SK-MEL-5 (cell line): ENCODE measurements at regions not wholly inside any gene's neighbourhood (a gene's known extent, or its start where the extent isn't known, plus 50 kb on each side); places are given as distances from the start of the nearest gene placed in this dataset.
"Not testable (repeated sequence)": the region's sequence is repeated elsewhere in the genome, so short reads cannot be mapped to it uniquely, and the experiment has no call there.

Experiments
- DNase-seq: peaks from one replicate; pipeline ENCODE4 v3.0.0-alpha.2; 2016; ENCODE audit warnings: low read depth, low spot score
- in situ Hi-C: cut with HindIII; loops from 2 replicates; pipeline ENCODE4 v1.10.0; 2016; ENCODE audit warnings: low sequenced_read_pairs, high pct_unique_total_duplicates, low pct_unique_long_range_greater_than_20kb

DNA sequence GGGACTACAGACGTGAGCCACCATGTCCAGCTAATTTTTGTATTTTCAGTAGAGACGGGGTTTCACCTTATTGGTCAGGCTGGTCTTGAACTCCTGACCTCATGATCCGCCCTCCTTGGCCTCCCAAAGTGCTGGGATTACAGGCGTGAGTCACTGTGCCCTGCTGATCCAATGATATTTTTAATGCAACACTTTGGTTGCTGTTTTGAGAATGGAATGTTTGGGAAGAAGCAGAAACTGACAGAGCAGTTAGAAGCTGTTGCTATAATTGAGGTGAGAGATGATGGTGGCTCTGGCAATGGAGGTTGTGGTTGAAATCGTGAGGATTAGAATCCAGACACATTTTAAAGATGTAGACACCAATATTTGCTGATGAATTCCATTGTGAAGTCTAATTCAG is 1209.9 kb upstream of the GOT2 start:
- DNase-seq, in situ Hi-C loops: not testable (repeated sequence)

DNA sequence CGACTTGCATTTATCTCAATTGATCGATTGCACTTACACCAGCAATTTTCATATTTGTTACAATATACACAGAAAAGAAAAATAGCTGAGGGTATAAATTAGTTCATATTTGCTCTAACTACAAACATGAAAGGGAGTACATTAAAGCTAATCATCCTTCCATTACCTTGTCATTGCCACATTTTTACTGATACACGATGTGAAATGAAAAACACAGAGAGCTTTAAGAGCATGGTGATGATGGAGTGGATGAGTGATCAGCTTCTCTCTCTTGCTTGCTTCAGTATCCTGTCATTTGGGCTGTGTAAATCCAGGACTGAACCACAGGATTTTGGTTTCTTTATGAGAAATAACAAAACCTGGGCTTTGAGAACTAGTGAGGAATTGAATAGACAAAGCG is 1207.5 kb upstream of the GOT2 start:
- in situ Hi-C loops = no loop called here
- DNase-seq = no peak

DNA sequence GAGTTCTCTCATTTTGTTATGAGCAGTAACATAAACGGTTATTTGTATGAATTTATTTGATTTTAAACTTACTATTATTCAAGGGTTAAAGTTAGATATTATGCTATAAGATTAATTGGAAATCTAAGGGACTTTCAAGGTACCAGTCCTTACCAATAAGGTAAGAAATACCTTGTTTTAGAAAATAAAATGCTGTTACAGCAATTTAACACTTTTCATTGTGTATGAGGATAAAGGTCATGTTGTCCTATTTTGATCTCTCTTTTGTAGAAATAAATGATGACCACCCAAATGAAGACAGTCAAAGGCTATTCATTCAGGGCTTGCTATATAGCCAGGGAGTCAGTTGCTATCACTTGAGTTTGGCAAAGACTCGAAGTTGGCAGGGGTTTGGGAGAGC is 1185.9 kb upstream of the GOT2 start:
- in situ Hi-C loops = no loop called here
- DNase-seq = no peak

GRCh38 chr16:59913666-59914065 is 1179.5 kb upstream of the GOT2 start:
- in situ Hi-C loops = no loop called here

GRCh38 chr16:59909262-59909661 is 1175.1 kb upstream of the GOT2 start:
- in situ Hi-C loops = no loop called here
- no peak for DNase-seq

More at GRCh38 chr16:59913666-59914065, 1179.5 kb upstream of the GOT2 start:
- DNase-seq = no peak

GRCh38 chr16:59907611-59908010 is 1173.5 kb upstream of the GOT2 start:
- peak; percentile 50 for DNase-seq
- in situ Hi-C loops = no loop called here

DNA sequence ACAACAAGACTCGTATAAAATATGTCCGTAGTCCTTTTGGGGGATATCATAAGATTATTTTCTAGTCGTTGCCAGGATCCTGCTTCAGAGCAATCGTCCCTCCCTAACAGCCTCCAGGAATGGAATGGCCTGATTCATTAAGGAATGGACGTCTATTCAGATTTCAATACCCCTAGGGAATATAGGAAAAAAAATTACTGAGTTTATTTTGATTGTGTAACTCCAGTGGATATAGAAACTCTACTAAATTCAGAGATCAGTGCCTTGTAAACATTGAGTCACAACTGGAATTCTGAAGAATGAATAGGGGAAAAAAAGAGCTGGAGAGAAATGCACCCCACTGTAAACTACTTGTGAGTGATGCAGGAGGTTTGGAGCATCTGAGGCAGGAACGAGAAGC is 1171.5 kb upstream of the GOT2 start:
- no peak for DNase-seq

DNA sequence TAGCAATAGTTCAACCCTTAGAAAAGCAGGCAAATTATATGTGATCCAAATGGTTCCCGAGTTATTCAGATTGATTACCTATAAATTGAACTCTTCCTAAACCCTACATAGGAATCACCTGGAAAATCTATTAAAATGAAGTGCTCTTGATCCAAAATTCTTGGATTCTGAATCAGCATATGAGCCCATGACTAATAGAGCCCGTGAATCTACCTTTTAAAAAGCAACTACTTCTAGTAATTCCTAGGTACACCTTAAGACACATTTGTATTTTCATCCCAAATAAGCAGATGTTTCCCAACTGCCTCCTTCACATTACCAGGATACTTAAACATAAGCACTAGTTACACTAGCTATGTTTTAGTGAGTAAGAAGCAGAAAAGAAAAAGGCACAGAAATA is 1171.0 kb upstream of the GOT2 start:
- DNase-seq = no peak
- in situ Hi-C loops = no loop called here

More for the DNA sequence above, 1171.5 kb upstream of the GOT2 start:
- in situ Hi-C loops = no loop called here

DNA sequence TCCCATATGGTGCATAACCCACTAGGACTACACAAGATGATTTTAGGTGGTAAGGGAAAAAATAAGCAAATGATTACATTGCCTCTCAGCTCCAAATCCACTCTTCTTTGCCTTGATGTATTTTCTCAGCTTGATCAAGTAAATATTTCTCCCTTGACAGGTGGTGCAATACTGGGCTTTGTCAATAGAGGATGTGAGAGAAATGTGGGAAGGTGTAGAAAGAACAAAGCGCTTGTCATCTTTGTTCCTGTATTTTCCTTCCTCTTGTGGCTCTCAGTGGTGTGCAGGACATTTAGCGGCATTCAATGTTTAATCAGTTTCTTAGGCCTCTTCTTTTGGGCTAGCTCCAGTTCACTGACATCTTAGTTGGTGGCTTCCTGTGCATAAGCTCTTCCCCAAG is 1165.8 kb upstream of the GOT2 start:
- DNase-seq = no peak
- in situ Hi-C loops = no loop called here

DNA sequence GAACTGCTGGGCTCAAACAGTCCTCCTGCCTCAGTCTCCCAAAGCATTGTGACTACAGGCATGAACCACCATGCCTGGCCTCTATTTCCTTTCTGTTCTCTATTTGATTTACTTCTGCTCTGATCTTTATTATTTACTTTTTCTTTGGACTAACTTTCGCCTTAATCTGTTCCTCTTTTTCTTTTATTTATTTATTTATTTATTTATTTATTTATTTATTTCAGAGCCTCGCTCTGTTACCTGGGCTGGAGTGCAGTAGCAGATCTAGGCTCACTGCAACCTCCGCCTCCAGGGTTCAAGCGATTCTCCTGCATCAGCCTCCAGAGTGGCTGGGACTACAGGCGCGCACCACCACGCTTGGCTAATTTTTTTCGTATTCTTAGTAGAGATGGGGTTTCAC is 1158.3 kb upstream of the GOT2 start:
- in situ Hi-C loops = no loop called here
- no peak for DNase-seq

GRCh38 chr16:59887856-59888255 is 1153.7 kb upstream of the GOT2 start:
- in situ Hi-C loops = no loop called here
- no peak for DNase-seq

DNA sequence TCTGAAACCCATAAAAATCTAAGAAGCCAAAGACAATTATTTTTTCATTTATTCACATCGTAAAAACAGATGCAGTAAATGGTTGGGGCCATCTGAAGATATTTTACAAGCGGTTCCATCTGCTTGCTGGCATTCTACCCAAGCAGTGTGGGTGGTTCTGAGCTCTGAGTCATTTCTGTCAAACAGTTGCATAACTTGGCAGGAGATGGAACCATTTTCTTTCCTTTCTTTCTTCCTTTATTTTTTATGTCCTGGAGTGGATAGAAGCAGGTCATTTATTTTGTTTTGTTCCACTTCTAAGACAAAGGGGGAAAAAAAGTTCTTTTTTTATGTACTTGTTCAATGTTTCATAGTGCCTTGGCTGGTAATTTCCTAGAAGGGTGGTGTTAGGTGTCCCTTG is 1151.9 kb upstream of the GOT2 start:
- in situ Hi-C loops = no loop called here
- peak; percentile 25 for DNase-seq

GRCh38 chr16:59881376-59881775 is 1147.3 kb upstream of the GOT2 start:
- no peak for DNase-seq
- in situ Hi-C loops = no loop called here

DNA sequence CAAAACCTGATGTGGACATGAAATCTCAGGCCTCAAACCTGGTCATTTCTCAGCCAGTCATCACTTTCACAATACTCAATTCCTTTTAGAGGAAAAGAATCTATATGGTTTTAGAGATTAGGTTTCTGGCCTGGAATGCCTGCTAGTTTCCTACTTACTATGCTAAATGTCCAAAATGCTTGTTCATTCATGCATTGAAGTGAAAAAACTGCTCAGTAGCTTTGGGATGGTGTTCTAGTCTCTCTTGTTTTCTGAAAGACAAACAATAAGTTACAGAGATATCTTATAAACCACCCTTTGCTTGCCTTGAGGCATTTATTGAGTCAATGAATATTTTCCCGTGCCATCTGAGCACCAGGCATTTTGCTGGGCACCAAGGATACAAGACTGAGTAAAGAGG is 1146.5 kb upstream of the GOT2 start:
- in situ Hi-C loops = no loop called here
- DNase-seq = peak; percentile 13

GRCh38 chr16:59878999-59879398 is 1144.9 kb upstream of the GOT2 start:
- no peak for DNase-seq
- in situ Hi-C loops = no loop called here

DNA sequence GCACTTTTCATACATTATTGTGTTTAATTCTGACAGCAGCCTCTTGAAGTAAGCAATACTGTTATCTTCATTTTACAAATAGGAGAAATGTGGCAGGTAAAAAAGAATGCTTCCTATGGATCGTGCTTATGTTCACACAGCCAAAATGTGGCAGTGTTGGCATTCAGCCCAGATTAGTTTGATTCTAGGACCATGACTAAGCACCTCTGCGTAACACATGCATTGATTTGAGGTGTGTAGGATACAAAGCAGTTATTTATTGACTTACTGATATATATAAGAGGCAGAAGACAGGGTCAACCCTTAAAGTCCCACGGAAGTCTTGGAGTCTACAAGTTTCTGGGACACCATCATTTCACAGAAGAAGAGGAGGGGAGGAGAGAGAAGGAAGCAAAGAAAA is 1144.4 kb upstream of the GOT2 start:
- DNase-seq = peak; percentile 64
- in situ Hi-C loops = no loop called here

DNA sequence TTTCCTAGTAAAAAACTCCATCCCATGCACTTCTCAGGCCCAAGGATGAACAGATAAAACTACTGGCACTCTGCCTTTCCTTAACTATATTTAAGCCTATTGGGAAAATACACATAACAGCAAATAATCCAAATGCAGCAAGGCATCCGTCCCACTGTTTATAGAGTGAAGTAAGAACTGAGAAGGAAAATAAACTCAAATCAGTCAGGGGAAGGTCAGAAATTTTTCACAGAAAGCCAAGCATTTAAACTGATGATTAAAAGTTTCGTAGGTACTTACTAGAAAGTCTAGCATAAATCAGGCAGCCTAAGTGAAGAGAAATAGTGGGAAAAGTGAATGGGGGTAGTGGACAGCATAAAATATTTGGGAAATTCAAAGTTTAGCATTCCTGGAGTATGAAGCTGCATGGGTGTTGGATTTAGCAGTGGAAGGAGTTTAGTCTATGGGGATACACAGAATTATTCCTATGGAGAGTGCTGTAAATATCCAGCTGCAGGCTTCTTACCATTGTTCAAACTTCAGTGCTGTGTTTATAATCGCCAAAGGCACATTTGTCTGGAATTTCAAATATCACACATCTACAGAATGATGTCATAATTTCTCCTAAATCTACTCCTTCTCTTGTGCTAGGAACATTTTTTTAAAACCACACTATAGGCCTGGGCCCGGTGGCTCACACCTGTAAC is 1131.0 kb upstream of the GOT2 start:
- in situ Hi-C loops = no loop called here
- no peak for DNase-seq

DNA sequence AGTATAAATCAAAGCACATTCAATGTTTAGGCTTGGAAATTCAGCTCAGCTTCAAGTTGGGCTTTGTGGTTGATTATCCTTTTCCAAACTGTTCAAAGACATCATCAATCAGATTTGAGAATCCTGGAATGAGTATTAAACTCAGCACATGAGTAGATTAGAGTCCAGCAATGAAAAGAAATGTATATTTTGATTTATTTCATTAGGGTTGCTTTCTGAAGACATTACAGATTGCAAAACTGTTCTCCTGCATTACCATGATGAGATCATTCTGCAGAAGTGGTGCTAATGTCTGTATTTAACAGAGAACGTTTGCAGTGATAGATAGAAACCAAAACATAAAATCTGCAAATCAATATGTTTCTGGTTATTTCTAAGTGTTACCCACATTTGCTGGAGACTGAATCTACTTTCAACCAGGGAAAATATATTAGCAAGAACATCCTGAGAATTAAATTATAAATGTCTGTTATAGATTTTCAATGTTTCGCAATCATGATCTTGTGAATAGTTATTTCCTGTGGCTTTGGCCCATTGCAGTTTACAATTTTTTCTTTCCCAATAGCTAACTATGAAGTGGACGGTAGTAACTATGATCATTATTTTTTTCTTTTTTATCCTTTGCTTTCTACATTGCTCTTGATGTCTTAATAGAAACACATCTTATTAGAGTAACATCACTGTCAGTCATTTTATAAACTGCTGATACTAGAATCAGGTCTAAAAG is 1125.7 kb upstream of the GOT2 start:
- no peak for DNase-seq
- in situ Hi-C loops = no loop called here

- DNase-seq = no peak
- in situ Hi-C loops = no loop called here
Observed at GRCh38 chr16:59854846-59855439, 1120.8 kb upstream of the GOT2 start.
